ENCODE measurements at regions not wholly inside any gene's neighbourhood (a gene's known extent, or its start where the extent isn't known, plus 50 kb on each side); places are given as distances from the start of the nearest gene placed in this dataset.
"Not testable (repeated sequence)": the region's sequence is repeated elsewhere in the genome, so short reads cannot be mapped to it uniquely, and the experiment has no call there.

DNA sequence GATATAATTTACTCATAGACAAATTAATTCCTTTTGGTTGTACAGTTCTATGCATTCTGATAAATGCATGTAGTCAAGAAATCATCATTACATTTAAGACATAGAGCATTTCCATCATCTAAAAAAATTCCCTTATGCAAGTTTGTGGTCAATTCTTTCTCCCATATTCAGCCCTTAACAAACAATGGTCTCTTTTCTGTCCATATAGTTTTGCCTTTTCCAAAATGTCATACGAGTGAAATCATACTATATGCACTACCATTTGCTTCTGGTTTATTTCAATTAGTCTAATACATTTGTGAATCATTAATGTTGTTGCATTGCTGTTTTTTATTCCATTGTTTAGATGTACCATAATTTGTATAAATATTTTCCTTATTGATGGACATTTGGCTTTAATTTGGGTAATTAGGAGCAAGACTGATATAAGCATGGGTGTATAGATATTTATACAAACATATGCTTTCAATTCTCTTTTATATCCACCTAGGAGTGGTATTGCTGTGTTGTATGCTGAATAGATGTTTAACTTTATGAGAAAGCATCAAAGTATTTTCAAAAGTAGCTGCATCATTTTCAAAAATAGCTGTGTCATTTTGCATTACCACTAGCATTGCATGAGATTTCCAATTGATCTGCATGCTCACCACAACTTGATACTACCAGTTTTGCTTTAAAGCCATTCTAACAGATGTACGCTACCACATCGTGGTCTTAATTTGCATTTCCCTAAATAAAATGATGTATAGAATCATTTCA is 397.0 kb upstream of the ADAMTS5 start:
- Histone ChIP-seq H3K27me3 (ENCODE audit: insufficient read depth, low read length) (no peaks in the 10 kb centered on the region), H3K27ac (ENCODE audit: low read depth, low read length) (no peak overlapping the region), H2AFZ (ENCODE audit: low read length, unreplicated experiment) (no peak overlapping the region), H3K36me3 (ENCODE audit: insufficient read depth, low read length) (no peaks in the 10 kb centered on the region), H3K79me2 (ENCODE audit: control insufficient read depth, insufficient read depth, low read length, unreplicated experiment) (no peaks in the 10 kb centered on the region), H3K4me3 (ENCODE audit: low read depth, low read length) (no peak overlapping the region), H3K4me1 (ENCODE audit: control insufficient read depth, insufficient read depth, low read length, unreplicated experiment) (peaks cover 13% of the 10 kb centered on the region)

GRCh38 chr21:27362249-27362648 is 395.4 kb upstream of the ADAMTS5 start:
- no peaks in the 10 kb centered on the region for H3K79me2 ChIP-seq (ENCODE audit: control insufficient read depth, insufficient read depth, low read length, unreplicated experiment)
- H3K4me3 ChIP-seq (ENCODE audit: low read depth, low read length) = no peak overlapping the region
- H3K4me1 ChIP-seq (ENCODE audit: control insufficient read depth, insufficient read depth, low read length, unreplicated experiment) = peaks cover 14% of the 10 kb centered on the region
- H3K27ac ChIP-seq (ENCODE audit: low read depth, low read length) = no peak overlapping the region
- no peaks in the 10 kb centered on the region for H3K36me3 ChIP-seq (ENCODE audit: insufficient read depth, low read length)
- no peak overlapping the region for H2AFZ ChIP-seq (ENCODE audit: low read length, unreplicated experiment)
- no peaks in the 10 kb centered on the region for H3K27me3 ChIP-seq (ENCODE audit: insufficient read depth, low read length)

- H3K4me1 ChIP-seq (ENCODE audit: control insufficient read depth, insufficient read depth, low read length, unreplicated experiment) = peaks cover 7% of the 10 kb centered on the region
- no peaks in the 10 kb centered on the region for H3K27me3 ChIP-seq (ENCODE audit: insufficient read depth, low read length)
- H3K4me3 ChIP-seq (ENCODE audit: low read depth, low read length) = no peak overlapping the region
- H3K36me3 ChIP-seq (ENCODE audit: insufficient read depth, low read length) = no peaks in the 10 kb centered on the region
- no peak overlapping the region for H2AFZ ChIP-seq (ENCODE audit: low read length, unreplicated experiment)
- no peaks in the 10 kb centered on the region for H3K79me2 ChIP-seq (ENCODE audit: control insufficient read depth, insufficient read depth, low read length, unreplicated experiment)
- no peak overlapping the region for H3K27ac ChIP-seq (ENCODE audit: low read depth, low read length)
Observed at GRCh38 chr21:27359141-27359540, 392.3 kb upstream of the ADAMTS5 start.

DNA sequence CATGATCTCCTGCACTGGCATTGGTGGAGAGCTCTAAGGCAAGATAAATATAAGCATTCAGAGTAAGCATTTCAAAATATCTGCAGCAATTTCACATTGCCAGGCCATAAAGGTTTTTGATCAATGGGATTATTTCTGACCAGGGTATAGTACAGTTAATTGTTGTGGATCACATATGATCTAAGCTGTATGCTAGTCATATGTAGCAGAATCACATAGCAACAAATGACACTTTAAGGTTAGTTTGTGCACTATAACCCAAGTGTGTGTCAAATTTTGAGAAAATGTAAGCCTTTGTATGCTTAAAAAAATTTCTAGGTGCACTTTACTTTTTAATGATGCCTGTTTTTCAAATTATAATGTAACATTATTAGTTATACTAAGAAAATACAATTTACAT is 386.0 kb upstream of the ADAMTS5 start:
- no peaks in the 10 kb centered on the region for H3K4me1 ChIP-seq (ENCODE audit: control insufficient read depth, insufficient read depth, low read length, unreplicated experiment)
- no peaks in the 10 kb centered on the region for H3K27me3 ChIP-seq (ENCODE audit: insufficient read depth, low read length)
- H2AFZ ChIP-seq (ENCODE audit: low read length, unreplicated experiment) = no peak overlapping the region
- H3K79me2 ChIP-seq (ENCODE audit: control insufficient read depth, insufficient read depth, low read length, unreplicated experiment) = no peaks in the 10 kb centered on the region
- no peak overlapping the region for H3K4me3 ChIP-seq (ENCODE audit: low read depth, low read length)
- H3K27ac ChIP-seq (ENCODE audit: low read depth, low read length) = no peak overlapping the region
- H3K36me3 ChIP-seq (ENCODE audit: insufficient read depth, low read length) = no peaks in the 10 kb centered on the region

DNA sequence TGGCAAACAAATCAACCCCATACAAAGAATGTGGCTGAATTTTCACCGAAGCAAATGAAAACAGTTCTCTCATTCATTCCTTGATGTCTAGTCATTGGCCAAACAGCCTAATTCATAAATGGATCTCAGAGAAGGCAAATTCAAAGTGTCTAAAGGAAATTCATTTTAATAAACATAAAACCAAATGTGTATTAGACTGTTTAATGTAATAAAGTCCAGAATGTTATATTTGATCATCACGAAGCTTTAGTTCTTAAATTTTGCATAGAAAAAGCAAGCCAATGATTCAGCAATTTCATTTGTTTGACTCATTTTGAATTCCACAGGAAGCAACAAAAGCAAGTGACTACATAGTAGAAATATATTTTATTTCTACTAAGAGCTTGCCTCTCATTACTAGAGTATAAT is 379.2 kb upstream of the ADAMTS5 start:
- H3K79me2 ChIP-seq (ENCODE audit: control insufficient read depth, insufficient read depth, low read length, unreplicated experiment) = no peaks in the 10 kb centered on the region
- peak overlapping the region; percentile 65 for H3K27ac ChIP-seq (ENCODE audit: low read depth, low read length)
- no peak overlapping the region; the same call in 1 of the 2 replicates for H3K4me3 ChIP-seq (ENCODE audit: low read depth, low read length)
- no peaks in the 10 kb centered on the region for H3K27me3 ChIP-seq (ENCODE audit: insufficient read depth, low read length)
- H3K4me1 ChIP-seq (ENCODE audit: control insufficient read depth, insufficient read depth, low read length, unreplicated experiment) = peaks cover 13% of the 10 kb centered on the region
- no peaks in the 10 kb centered on the region for H3K36me3 ChIP-seq (ENCODE audit: insufficient read depth, low read length)
- H2AFZ ChIP-seq (ENCODE audit: low read length, unreplicated experiment) = peak overlapping the region; percentile 98

DNA sequence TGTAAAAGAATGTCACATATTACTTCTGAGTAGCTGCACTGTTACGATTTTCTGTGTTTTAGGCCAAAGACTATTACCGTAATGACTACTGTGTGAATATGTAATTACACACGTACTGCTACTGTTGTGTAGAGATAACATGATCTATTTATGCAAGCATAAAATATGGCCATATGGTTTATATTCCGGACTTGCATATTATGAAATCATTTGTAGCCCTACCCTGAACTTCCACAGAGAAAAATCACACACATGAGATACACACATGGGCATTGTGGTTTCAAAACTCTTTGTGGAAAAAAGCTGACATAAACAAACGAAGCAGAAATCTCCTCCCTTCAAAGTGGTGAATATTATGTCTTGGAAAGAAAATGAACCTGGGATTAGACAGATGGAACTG is 373.0 kb upstream of the ADAMTS5 start:
- Histone ChIP-seq H2AFZ (ENCODE audit: low read length, unreplicated experiment) (no peak overlapping the region), H3K27me3 (ENCODE audit: insufficient read depth, low read length) (no peaks in the 10 kb centered on the region), H3K4me1 (ENCODE audit: control insufficient read depth, insufficient read depth, low read length, unreplicated experiment) (no peaks in the 10 kb centered on the region), H3K27ac (ENCODE audit: low read depth, low read length) (no peak overlapping the region), H3K36me3 (ENCODE audit: insufficient read depth, low read length) (no peaks in the 10 kb centered on the region), H3K4me3 (ENCODE audit: low read depth, low read length) (no peak overlapping the region), H3K79me2 (ENCODE audit: control insufficient read depth, insufficient read depth, low read length, unreplicated experiment) (no peaks in the 10 kb centered on the region)

DNA sequence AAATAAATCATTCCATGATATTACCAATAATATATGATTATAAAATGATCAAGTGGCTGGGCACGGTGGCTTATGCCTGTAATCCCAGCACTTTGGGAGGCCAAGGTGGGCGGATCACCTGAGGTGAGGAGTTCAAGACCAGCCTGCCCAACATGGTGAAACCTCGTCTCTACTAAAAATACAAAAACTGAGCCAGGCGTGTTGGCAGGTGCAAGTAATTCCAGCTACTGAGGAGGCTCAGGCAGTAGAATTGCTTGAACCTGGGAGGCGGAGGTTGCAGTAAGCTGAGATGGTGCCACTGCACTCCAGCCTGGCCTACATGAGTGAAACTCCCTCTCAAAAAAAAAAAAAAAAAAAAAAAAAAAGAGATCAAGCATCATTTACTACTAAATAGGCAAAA is 371.1 kb upstream of the ADAMTS5 start:
- H3K79me2 ChIP-seq (ENCODE audit: control insufficient read depth, insufficient read depth, low read length, unreplicated experiment); H3K27ac ChIP-seq (ENCODE audit: low read depth, low read length); H3K27me3 ChIP-seq (ENCODE audit: insufficient read depth, low read length); H2AFZ ChIP-seq (ENCODE audit: low read length, unreplicated experiment); H3K4me3 ChIP-seq (ENCODE audit: low read depth, low read length); H3K4me1 ChIP-seq (ENCODE audit: control insufficient read depth, insufficient read depth, low read length, unreplicated experiment); H3K36me3 ChIP-seq (ENCODE audit: insufficient read depth, low read length): not testable (repeated sequence)

- peaks cover 4% of the 10 kb centered on the region for H3K36me3 ChIP-seq (ENCODE audit: insufficient read depth, low read length)
- H3K4me1 ChIP-seq (ENCODE audit: control insufficient read depth, insufficient read depth, low read length, unreplicated experiment) = peaks cover 8% of the 10 kb centered on the region
- H3K27ac ChIP-seq (ENCODE audit: low read depth, low read length) = no peak overlapping the region
- H3K4me3 ChIP-seq (ENCODE audit: low read depth, low read length) = no peak overlapping the region
- H3K27me3 ChIP-seq (ENCODE audit: insufficient read depth, low read length) = no peaks in the 10 kb centered on the region
- no peaks in the 10 kb centered on the region for H3K79me2 ChIP-seq (ENCODE audit: control insufficient read depth, insufficient read depth, low read length, unreplicated experiment)
- no peak overlapping the region for H2AFZ ChIP-seq (ENCODE audit: low read length, unreplicated experiment)
Observed at GRCh38 chr21:27333096-27333495, 366.2 kb upstream of the ADAMTS5 start.

DNA sequence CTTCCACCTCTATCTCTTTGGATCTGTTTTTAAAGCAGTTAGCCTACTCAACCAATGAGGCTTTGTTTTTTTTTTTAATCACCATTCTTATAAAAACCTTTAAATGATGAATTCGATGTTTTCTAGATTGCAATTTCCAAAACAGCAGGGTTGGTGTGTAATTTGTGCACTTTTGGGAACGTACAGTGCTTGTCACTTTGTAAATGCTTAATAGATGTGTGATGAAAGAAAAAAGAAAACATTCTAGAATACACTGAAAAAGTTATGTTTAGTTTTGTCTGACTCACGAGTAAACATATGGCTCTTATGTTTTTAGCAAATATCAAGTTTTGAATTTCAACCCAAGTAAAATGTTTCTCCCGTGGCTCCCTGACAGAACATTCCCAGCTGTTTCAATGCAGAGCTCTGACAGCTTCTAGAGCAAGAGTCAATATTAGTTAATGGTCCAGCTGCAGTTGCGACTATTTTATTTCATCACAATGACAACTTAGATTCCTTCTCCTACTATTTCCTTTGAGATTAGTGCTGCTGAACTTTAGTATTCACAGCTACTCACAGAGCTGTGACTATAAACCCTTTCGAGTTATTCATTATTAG is 362.5 kb upstream of the ADAMTS5 start:
- Histone ChIP-seq H3K27ac (ENCODE audit: low read depth, low read length) (no peak overlapping the region), H3K79me2 (ENCODE audit: control insufficient read depth, insufficient read depth, low read length, unreplicated experiment) (no peaks in the 10 kb centered on the region), H3K4me3 (ENCODE audit: low read depth, low read length) (0 out of 2 replicates have a peak overlapping the region, but pooled peaks have one; percentile 31), H2AFZ (ENCODE audit: low read length, unreplicated experiment) (peak overlapping the region; percentile 22), H3K36me3 (ENCODE audit: insufficient read depth, low read length) (peaks cover 4% of the 10 kb centered on the region), H3K4me1 (ENCODE audit: control insufficient read depth, insufficient read depth, low read length, unreplicated experiment) (peaks cover 8% of the 10 kb centered on the region), H3K27me3 (ENCODE audit: insufficient read depth, low read length) (no peaks in the 10 kb centered on the region)

- Histone ChIP-seq H3K79me2 (ENCODE audit: control insufficient read depth, insufficient read depth, low read length, unreplicated experiment) (no peaks in the 10 kb centered on the region), H3K4me1 (ENCODE audit: control insufficient read depth, insufficient read depth, low read length, unreplicated experiment) (peaks cover 8% of the 10 kb centered on the region), H3K27me3 (ENCODE audit: insufficient read depth, low read length) (no peaks in the 10 kb centered on the region), H3K27ac (ENCODE audit: low read depth, low read length) (no peak overlapping the region), H3K4me3 (ENCODE audit: low read depth, low read length) (no peak overlapping the region), H2AFZ (ENCODE audit: low read length, unreplicated experiment) (no peak overlapping the region), H3K36me3 (ENCODE audit: insufficient read depth, low read length) (peaks cover 3% of the 10 kb centered on the region; the same call in 1 of the 2 replicates)
Observed at GRCh38 chr21:27326301-27326700, 359.4 kb upstream of the ADAMTS5 start.

DNA sequence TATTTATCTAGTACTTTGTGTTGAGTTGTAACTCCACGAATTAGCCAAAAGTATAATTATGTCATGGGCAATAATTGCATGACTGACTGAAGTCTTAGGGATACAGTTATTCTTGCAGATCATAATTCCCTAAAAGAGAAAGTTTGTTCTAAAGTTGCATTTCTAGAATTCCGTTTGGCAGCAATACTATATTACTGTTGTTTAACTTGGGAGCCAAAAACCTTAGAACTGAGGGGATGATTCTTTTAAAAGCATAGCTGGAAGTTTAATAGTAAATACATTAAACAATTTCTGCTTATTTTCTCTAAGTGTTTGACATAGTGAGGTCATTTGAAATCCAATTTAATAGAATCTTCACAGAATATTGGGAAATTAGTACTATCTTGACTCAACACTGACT is 356.4 kb upstream of the ADAMTS5 start:
- Histone ChIP-seq H3K36me3 (ENCODE audit: insufficient read depth, low read length) (no peaks in the 10 kb centered on the region), H2AFZ (ENCODE audit: low read length, unreplicated experiment) (no peak overlapping the region), H3K27ac (ENCODE audit: low read depth, low read length) (no peak overlapping the region), H3K27me3 (ENCODE audit: insufficient read depth, low read length) (no peaks in the 10 kb centered on the region), H3K4me1 (ENCODE audit: control insufficient read depth, insufficient read depth, low read length, unreplicated experiment) (no peaks in the 10 kb centered on the region), H3K79me2 (ENCODE audit: control insufficient read depth, insufficient read depth, low read length, unreplicated experiment) (no peaks in the 10 kb centered on the region), H3K4me3 (ENCODE audit: low read depth, low read length) (no peak overlapping the region)
